Stimulated activated CD4-positive, alpha-beta T cell treated with anti-CD3 and anti-CD28 coated beads, Interleukin-2, amount 100 ng/mL, for 4 hours (primary cell): ENCODE measurements at regions not wholly inside any gene's neighbourhood (a gene's known extent, or its start where the extent isn't known, plus 50 kb on each side); places are given as distances from the start of the nearest gene placed in this dataset.

Experiments used
- DNase-seq: peaks from one replicate; pipeline ENCODE4 v3.0.0-alpha.2; 2020; ENCODE audit warnings: low read depth

DNA sequence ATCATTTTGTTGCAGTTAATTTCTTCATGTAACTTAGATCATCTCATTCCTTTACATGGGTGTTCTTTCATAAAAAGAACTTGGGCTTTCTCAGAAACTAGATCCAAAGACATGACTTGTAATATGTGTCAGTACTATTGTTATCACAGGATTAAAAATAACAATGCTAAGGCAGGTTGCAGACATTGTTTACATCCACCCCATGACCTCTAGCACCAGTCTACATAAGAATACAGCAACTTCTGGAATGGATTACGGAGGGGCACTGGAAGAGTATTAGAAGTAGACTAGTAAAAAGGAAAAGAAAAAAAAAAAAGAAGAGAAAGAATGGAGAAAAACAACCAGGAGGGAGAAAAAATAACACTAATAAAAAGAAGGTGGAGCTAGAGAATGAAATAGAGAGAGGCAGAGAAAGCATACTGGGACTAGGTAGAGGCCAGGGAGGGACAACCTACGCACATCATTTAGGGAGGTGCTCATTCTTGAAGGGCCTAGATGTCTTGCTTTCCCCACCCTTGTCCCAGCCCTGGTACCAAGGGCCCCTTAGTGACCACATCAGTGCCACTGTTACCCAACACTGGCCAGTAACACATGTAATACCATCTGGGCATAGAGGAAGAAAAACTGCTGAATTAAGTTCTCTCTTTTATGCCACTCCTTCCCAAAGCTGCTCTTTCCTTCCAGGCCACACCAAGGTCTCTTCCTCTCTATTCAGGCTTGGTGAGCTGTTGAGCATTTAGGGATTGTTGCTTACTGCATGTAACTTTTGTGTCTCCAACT is 70.6 kb upstream of the KLF7 start:
- no peak for DNase-seq

DNA sequence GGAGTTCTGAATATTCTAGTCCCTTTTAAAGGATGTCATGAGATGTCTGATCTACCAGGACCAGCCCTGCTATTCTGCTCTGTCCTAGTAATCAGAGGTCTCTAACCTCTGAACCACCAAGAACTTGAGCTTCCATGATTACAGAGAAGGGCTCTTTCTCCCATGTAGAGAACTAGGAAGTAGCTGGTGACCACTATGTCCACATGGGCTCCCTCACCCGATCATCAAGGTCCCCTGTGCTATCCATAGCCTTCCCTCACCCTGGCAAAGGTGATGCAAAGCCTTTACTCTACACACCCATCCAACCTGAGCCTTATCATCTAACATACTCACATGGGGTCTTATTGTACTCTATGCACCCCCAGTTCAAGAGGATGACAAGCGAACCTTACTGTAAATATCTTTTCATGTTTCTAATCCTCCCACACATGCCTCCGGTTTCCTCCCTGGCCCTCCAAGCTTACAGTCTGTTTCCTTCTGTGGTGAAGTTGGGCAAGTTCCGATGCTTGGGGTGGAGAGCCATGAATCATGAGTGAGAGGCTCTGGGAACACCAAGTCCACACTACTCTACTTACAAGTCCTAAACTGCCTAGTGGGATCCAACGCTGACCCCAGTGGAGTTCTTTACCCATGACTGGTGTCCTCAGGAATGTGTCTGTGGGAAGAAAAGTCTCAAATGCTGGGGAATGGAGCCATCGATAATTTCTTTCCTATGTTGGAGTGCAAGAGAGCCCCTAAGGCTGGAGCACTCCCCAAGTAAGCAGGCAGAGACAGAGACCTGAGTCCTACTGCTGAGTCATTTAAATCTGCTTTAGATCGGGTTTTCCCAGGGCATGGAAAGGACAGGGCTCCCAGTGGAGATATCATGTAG is 73.3 kb upstream of the KLF7 start:
- peak; percentile 15 for DNase-seq

DNA sequence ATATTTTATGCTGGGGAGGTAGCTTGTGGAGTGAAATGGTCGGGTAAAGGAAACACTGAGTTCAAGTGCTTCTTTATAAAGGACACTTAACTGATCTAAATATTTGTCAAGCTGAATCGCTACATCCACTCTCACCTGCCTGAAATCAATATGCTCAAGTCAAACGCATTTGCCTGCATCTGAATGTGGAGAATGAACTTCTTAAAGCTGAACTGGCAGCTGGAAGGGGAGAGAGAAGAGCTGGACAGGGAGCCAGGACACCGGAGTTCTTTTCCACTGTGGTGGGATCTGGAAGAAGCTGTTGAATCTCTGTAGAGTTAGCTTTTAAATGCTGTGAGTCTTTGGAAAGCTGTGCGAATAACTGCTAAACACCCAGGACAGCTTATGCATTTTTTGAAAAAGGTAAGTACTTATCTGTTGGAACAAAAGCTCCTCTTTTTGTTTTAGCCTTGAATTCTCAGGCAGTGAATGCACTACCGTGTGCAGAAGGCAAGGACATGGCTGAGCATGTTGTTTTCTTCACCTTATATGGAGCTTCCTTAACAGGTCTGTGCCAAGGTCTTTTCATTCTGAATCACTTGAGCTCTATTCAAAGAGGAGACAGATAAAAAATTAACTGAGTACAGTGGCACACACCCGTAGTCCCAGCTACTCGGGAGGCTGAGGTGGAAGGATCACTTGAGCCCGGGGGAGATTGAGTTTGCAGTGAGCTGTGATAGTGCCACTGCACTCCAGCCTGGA is 74.2 kb upstream of the KLF7 start:
- no peak for DNase-seq

DNA sequence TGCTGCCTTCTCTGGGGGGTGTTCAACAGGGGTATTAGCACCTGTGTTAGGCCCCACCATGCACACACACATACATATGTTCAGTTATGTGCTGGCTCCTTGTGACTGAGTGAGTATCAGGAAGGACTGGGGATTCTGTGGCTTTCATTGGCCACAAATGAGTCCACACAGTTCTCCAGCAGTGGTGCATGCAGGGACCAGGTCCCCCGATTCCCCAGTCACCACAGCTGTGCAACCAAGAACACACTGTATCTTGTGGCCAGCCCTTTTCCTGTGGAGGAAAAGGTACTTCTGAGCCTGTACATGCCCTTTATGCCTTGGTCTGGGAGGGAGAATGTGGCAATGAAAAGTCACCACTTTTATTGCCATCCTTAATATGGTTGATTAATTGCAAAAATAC is 74.9 kb upstream of the KLF7 start:
- no peak for DNase-seq

DNA sequence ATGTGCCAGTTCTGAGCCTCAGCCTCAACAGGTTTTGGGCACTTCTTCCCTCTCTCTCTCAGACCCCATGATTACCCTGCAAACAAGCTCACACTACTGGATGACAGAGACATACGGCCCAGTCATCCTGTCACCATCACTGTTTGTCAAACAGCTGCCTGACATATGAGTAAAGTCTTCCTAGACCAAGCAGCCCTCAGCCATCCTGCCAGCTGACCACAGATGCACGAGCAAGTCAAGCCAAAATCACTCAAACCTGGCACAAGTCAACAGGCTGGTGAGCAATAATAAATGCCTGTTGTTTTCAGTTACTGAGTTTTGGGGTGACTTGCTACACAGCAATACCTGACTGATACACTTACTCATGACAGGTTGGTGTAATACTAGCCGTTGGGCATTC is 75.5 kb upstream of the KLF7 start:
- no peak for DNase-seq

DNA sequence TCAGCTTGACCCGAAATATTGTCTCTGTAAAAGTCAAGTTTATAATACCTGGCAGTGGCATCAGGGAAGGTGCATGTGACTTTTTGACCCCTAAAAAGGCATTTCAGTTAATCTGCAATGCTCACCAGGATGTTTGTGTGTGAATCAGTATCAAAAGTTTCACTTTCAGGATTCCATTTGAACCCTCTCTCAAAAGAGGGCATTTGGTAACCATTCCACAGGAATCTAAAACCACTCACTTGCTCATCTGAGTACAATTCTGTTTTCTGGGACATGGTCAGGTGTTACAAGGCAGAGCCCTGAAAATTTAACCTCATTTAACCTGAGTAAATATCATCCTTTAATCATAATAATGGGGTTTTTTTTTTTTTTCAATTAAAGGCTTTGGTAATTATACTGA is 77.9 kb upstream of the KLF7 start:
- DNase-seq: no peak

DNA sequence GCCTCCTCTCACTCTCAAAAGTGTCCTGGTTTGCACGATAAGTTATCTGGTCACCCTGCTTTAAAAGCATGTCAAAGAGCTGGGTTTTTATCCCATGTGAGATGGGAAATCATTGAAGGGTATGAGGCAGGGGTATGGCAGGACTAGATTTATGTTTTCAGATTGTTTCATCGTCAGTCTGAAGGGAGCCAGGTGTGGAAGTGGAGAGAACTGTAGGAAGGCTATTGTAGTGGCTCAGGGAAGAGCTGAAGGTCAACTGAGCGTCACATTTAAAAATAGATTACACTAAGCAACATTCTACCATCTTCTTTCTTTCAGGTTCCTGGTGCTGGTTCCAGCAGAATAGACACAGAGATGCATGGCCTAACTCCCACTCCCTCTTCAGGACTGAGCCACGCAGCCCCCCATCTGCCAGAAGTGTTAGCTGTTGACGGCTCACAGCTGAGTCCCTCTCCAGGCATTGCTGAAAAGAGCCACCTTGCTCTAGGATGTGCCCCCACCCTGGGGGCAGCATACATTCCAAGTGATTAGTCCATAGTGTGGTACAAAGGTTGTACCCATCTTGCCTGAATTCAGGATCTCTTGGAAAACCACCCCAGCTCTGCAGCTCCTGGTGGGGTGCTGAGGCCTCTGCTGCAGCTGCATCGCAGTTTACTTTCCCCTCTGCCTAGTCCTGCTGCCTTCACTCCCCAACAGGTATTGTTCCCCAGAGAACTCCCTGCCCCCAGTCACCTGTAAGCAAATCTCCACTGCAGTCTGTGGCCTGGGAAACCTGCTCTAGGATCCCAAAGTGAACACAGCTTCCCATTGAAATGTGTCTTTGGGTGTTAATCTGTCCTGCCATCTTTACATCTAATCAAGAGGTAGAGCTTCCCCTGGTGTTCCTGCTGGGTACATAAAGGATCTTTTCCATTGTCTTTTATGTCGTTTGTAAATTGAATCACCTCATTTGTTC is 79.5 kb upstream of the KLF7 start:
- DNase-seq: no peak

DNA sequence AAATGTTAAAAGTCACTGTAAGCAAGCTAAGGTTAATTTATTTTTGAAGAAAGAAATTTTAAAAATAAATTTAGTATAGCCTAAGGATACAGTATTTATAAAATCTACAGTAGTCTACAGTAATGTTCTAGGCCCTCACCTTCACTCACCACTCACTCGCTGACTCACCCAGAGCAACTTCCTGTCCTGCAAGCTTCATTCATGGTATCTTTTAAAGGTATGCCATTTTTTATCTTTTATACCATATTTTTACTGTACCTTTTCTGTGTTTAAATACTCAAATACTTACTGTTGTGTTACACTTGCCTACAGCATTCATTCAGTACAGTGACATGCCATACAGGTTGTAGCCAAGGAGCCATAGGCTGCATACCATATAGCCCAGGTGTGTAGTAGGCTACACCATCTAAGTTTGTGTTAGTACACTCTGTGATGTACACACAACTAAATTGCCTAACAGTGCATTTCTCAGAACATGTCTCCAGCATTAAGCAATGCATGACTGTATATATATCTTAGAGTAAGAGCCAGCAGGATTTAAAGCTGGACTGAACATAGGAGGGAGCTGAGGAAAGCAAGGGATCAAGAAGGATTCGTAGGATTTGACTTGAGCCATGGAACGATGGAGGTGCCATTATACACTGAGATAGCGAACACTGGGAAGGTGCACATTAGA is 83.1 kb upstream of the KLF7 start:
- DNase-seq: no peak

DNA sequence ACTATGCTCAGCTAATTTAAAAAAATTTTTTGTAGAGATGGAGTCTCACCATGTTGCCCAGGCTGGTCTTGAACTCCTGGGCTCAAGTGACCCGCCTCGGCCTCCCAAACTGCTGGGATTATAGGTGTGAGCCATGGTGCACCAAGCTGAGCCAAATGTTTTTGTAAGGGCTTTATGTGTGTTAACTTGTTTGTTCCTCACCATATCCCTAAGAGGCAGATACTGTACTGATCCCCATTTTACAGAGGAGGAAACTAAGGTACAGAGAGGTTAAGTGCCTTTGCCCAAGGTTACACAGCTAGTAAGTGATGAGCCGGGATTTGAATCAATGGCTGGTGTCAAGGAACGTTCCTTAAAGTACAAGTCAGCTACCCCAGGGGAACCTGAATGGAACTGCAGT is 85.3 kb upstream of the KLF7 start:
- DNase-seq: no peak

DNA sequence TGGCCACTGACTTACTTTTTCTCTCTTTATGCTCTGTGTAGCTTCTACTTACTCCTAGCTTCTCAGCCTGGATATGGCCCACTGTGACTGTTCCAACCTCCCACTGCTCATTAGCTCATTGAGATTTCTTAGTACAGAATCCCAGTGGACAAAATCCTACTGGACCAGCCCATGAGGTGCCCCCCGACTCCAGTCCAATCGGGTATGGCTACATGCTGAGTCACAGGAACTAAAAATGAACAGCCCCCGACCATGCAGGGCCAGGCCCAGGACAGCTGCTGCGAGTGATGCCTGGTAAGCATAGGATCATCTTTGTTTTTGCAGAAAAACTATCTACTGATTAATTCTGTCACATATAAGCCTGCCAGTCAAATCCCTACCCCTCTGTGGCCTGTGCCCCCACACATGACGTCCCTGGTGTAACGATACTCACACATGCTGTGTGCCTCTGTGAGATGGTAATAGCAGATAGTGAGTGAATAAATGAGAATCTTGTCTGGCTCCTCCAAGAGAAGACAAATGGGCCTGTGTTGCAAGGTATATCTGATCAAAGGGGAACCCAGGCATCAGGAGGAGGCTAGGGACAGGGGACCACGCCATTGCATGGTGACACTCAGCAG is 85.9 kb upstream of the KLF7 start:
- no peak for DNase-seq

DNA sequence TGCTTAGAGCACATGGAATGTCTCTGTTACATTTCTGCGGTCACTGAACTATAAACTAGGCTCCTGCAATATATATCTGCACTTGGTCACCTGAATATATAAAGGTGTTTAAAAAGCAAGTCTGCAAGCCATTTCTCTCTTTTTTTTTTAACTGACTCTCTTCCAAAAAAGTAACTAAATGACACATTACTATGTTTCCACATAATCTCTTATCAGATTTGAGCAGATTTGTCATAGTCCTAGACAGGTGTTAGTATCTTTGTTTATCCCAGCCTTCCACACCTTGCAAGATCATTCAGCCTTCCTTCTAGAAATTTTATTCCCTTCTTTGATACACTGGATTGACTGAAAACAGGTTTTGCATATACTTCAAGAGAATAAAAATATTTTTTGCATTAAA is 86.7 kb upstream of the KLF7 start:
- DNase-seq: no peak

DNA sequence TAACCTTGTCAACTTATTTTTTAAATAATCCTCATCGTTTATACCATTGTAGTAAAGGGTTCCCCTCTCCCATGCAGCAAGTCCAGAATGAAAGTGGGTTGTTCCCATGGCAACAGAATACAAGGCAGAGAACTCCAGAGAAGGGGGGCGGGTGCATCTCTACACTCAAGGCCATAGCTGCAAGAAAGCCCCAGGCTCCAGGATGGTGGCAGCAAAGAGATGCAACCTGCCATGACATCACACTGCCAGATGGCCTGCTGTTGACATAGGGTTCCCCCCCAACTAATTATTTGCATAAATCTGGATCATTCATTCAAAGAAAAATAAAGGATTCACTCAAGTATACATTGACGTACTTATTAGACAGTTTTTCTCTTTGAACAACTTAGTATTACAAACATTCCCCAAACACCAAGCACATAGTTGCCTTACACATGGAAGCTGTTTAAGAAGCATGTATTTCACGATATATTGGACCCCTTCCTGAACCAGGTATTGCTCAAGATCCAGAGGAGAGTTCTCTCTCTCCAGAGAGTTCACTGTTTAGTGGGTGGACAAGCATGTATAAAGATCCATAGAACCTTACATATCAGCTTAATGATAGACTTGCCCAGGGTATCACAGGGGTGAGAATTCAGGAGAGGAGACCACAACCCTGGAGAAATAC is 87.4 kb upstream of the KLF7 start:
- DNase-seq: no peak

DNA sequence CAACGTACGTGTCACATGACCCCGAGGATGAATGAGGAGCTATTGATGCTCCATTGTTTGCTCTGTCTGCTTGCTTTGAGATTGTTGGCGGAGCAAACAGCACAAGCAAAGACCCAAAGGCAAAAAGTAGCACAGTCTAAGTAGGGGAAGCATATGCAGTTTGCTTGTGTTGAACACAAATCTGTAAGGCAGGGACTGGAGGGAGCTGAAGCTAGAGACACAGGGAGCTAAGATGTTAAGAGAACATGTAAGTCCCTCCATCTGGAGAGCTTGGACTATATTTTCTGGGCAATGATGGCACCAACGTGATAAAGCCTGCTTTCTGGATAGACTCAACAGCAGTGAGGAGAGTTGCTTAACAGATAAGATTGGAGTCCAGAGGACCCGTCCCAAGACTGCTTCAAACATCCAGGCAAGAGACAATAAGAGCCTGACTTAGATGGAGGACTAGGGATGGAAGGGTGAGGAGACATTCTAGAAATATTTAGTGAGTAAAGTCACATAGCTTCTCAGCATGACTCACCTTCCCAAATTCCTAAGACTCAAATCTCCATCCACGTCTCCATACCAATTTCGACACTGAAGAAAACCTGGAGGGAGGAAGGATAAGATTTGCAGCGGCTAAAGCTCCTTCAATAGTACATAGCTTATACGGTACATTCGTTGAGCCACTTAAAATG is 88.1 kb upstream of the KLF7 start:
- DNase-seq: no peak

DNA sequence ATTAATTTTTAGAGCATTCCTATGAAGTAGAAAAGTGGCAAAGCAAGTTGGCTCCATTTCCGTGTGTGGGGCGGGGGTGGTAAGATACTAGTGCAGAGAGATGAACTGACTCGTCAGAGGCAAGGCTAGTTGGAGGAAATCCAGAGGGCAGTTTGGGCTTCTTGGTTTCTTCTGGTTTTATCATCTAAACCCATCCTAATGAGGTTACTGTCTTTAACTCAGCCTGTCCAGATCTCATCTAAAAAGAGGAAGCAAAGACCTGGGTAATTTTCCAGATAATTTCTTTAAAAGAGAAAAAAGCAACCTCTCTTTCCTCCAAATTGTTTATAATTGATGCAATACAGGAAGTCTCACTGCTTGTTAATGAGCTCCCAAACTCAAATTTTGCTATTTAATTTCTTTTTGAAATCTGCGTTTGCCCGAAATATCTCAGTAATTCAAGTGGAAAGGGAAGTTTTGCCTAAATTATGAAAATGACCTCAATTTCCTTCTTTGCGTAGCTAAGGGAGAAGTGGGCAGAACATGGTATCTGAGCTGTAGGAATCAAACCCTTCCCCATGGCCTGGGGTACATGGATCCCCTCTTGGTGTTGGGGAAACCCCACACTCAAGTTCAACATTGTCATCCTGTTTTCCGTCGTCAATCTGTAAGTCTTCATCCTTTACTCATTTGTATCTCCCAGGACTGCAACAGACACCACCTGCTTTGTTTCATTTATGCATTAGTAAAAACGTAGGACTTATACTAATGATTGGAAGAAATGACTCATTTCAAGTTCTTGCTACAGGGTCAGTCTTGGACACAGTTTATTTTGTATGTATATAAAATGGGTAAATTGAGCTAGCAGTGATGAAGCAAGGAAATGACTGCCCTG is 89.1 kb upstream of the KLF7 start:
- no peak for DNase-seq

DNA sequence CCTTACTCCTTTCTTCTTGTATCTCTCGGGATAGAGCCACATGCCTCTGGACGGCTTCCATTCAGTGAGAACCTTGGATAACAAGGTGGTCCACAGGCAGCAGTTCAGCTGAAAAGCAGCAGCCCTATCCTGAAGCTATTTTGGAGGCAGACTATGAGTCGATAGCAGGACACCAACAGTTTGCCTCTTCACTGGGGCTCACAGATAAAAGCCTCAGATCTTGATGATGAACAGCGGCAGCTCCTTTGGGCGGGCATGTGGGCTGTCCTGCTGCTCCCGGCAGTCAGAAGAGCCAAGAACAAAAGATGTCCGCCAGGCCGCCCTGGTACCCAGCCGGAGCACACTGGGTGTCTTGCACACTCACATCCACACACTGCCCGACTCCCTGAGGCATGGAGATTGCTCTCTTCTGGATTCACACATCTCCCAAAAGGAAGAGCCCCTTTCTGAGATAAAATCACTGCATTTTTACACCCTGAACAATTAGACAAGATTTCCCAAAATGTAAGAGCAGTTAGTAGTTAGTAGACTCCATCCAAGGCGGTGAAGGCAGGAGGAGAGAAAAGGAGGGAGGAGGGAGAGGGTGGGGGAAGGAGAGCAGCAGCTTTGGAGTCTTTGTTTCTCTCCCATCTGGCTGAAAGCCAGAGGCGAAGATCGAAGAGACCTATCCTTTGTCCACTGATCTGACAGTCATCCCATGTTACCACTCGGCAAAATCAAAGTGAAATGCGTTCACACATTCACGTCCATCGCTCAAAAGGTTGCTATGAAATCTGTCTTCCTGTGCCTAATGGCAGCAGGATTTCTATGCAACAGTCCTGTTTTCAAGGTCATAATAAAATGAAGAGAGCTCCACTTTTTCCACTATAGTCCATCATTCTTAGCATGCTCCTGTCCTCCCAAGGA is 90.1 kb upstream of the KLF7 start:
- no peak for DNase-seq

DNA sequence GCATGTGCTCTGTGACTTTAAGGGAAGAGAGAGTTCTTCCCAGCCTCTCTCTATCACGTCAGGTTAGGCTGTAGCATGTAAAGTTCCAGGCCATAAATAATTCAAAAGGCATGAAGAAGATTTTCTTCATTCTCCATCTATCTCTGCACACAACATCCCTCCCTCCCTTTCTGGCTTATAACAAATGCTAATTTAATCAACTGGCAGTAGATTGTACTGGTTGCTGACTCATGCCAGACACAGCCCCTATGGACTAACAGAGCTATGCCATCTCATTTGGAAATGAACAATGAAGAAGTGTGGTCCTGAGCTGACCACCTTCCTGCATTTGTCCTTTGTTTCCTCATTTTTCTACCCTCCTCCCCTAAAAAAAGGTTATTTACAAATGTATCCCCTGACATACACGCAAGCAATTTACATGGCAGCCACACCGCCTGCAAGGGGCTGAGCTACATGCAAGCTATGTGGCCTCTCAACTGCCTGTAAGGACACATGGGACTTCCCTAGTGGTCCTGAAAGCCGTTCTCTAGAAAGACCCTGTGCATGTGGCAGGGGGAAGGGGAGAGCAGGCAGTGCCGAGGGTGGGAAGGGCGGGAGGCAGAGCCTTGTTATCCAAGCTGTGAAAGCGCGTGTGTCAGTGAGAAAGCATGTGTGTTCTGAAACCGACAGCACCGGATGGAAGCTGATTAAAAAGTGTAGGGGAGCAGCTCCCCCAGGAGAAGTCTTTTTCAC is 90.9 kb upstream of the KLF7 start:
- no peak for DNase-seq
